Kasumi-1 (cell line): ENCODE measurements at regions not wholly inside any gene's neighbourhood (a gene's known extent, or its start where the extent isn't known, plus 50 kb on each side); places are given as distances from the start of the nearest gene placed in this dataset.
"Not testable (repeated sequence)": the region's sequence is repeated elsewhere in the genome, so short reads cannot be mapped to it uniquely, and the experiment has no call there.

Experiments used
- DNase-seq, 2 experiments: peaks; one replicate each; lab custom pipeline; 2025; lab: John Stamatoyannopoulos, UW

DNA sequence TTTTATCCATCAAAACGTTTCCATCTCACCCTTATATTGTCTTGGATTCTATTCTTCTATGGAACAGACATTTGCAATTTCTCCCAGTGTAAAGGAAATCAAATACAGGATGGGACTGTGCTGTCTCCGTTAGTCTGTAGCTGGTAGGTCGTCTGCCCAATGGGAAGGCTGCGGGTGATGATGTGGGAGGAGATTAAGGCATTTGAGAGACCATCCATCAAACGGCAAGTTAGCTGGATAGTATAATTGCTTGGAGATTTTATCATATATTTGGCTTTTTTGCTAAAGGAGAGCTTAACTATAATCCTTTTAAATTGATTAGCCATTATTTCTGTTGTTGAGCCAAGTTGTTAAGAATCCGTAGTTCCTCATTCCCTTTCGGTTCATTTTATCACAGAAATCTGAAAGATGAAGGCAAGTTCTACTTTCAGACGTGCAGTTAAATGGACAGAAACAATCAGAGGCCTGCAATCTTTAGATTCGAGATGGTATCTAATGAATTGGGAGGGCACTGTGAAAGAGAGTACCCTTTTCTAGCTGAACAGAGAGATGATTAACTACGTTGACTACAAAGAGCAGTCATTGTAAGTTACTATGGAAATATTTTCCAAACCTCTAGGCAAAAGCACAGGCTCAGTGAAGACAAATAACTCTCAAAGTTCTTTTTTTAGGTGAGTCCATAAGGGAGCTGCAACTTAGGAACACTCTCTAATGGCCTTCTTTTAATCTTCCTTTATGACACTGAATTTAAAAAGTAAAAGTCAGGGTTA lies 253.3 kb upstream of the KIAA1217 start:
- DNase-seq = no peak

GRCh38 chr10:23965123-23965522 lies 243.8 kb upstream of the KIAA1217 start:
- DNase-seq = no peak

GRCh38 chr10:23965880-23966279 lies 243.1 kb upstream of the KIAA1217 start:
- no peak for DNase-seq

GRCh38 chr10:23966504-23967051 lies 242.4 kb upstream of the KIAA1217 start:
- DNase-seq = no peak

GRCh38 chr10:23968301-23968700 lies 240.6 kb upstream of the KIAA1217 start:
- no peak for DNase-seq

DNA sequence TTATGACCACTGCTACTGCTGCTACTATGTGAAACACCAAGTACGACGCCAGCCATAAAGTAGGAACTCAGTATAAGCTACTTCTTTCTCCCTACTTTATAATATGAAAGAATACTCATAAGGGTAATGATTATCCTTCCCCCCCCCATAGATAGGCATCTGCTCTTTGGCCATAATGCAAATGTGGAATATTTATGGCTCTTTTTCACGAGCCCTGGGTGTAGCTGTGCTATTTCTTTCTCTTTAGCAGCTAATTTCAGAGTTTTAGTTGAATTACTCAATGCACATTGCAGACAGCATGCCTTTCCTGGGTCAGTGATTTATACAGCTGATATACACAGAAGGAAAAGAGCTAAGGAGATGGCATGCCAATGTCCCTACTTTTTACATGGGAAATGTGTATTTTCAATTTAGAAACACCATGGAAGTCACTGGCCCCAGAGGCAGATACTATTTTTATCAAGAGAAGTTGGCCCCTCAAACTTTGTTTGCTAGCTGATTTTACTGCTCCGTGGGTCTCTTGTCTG lies 234.1 kb upstream of the KIAA1217 start:
- DNase-seq = no peak

- no peak for DNase-seq
Observed at GRCh38 chr10:23975431-23975830, 233.5 kb upstream of the KIAA1217 start.

DNA sequence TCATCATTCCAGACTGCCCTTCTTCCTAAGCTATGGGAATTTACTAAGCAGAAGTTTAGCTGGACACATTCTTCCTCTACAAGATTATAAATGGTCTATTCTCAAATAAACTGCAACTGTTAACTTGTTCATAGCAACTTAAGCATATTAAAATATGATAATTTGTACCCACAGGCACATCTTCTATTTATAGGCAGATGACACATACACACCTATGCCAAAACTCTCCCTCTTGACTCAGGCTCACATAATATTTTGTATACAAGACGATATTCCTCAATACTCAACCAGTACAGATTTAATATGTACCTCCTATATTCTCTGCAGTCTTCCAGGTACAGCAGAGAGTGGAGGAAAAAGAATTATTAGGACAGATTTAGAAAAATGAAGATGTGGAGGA lies 232.7 kb upstream of the KIAA1217 start:
- no peak for DNase-seq

DNA sequence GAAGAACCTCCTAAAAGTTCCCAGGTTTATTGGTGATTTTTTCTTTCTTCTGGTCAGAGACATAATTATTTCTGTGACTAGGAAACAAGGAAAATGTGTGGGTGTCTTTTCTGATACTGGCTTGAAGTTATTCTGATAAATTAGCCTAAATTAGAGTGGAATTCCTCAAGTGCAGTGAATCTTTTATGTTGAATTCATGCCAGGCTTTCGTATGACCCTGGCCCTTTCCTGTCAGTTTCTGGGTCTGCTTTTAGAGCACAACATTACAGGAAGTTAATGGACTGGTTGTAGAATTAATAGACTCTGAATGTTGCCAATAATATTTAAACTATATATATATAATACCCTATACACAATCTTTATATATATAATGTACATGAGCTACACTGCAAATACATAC lies 230.6 kb upstream of the KIAA1217 start:
- no peak for DNase-seq

GRCh38 chr10:23980094-23980493 lies 228.8 kb upstream of the KIAA1217 start:
- no peak for DNase-seq

GRCh38 chr10:23981520-23982309 lies 227.2 kb upstream of the KIAA1217 start:
- peak; percentile 49 to 73 for DNase-seq

- DNase-seq = not testable (repeated sequence)
Observed at GRCh38 chr10:23984405-23984804, 224.5 kb upstream of the KIAA1217 start.

DNA sequence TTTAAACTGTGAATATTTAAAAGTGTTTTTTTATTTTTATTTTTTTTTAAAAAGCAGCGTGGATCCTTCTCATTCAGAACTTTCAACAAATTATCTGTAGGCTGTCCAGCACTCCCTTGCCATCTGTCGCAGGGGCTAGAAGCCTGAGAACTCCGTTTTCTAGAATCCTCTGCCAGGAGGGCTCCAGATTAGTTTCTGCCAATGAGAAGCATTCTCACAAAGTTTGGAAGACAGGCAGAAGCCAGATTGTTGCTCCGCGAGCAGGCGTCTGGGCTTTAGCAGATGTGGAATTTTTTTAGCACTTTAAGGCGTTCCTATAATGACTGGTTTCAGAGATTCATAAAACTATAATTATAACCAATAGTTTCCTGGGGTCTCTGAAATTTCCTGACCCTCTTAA lies 220.9 kb upstream of the KIAA1217 start:
- DNase-seq = no peak

GRCh38 chr10:23994459-23995046 lies 214.4 kb upstream of the KIAA1217 start:
- DNase-seq = peak; percentile 78 to 79

- DNase-seq = no peak
Observed at GRCh38 chr10:23999445-23999844, 209.5 kb upstream of the KIAA1217 start.

- no peak for DNase-seq
Observed at GRCh38 chr10:24000271-24000813, 208.6 kb upstream of the KIAA1217 start.

GRCh38 chr10:24006741-24007140 lies 202.2 kb upstream of the KIAA1217 start:
- no peak for DNase-seq

GRCh38 chr10:24007359-24007758 lies 201.6 kb upstream of the KIAA1217 start:
- DNase-seq = no peak

- DNase-seq = peak; percentile 33 to 56
Observed at GRCh38 chr10:24008164-24009091, 200.5 kb upstream of the KIAA1217 start.

- DNase-seq = peak; percentile 28 to 33
Observed at GRCh38 chr10:24009115-24009514, 199.8 kb upstream of the KIAA1217 start.

- DNase-seq = no peak
Observed at GRCh38 chr10:24009736-24010135, 199.2 kb upstream of the KIAA1217 start.
